ENCODE measurements at regions not wholly inside any gene's neighbourhood (a gene's known extent, or its start where the extent isn't known, plus 50 kb on each side); places are given as distances from the start of the nearest gene placed in this dataset.
A peak's percentile ranks its signal among the peaks of the same experiment; 100 is the strongest.

- TF ChIP-seq CTCF (conservative IDR thresholded peaks at IDR 0.05; ENCODE audit: low read length) (no peak), EZH2phosphoT487 (IDR thresholded peaks at IDR 0.05; ENCODE audit: borderline replicate concordance) (no peak)
- Histone ChIP-seq H3K4me1 (ENCODE audit: insufficient read depth, low read length, poor library complexity, severe bottlenecking) (no peaks in the 10 kb centered on the region), H4K20me1 (ENCODE audit: insufficient read depth, low read length, poor library complexity, severe bottlenecking) (no peaks in the 10 kb centered on the region), H3K4me3 (ENCODE audit: low read length, poor library complexity, severe bottlenecking) (no peak overlapping the region), H3K4me2 (ENCODE audit: low read depth, low read length, poor library complexity, severe bottlenecking) (no peak overlapping the region), H3K9ac (ENCODE audit: low read depth, low read length, poor library complexity, severe bottlenecking) (no peak overlapping the region), H3K9me2 (replicated peaks; ENCODE audit: low read depth, low read length) (no peaks in the 10 kb centered on the region), H3K9me3 (ENCODE audit: insufficient read depth, low read depth, low read length) (no peaks in the 10 kb centered on the region), H3F3A (ENCODE audit: low read depth) (no peaks in the 10 kb centered on the region), H2AFZ (ENCODE audit: low read length) (no peak overlapping the region), H3K36me3 (ENCODE audit: insufficient read depth, low read length) (no peaks in the 10 kb centered on the region), H3K27me3 (ENCODE audit: insufficient read depth, low read length, poor library complexity, severe bottlenecking) (no peaks in the 10 kb centered on the region), H3K79me2 (ENCODE audit: insufficient read depth, low read length) (no peaks in the 10 kb centered on the region)
Observed at GRCh38 chr5:56751572-56752313, 63.6 kb upstream of the MAP3K1 start.

GRCh38 chr5:56749842-56750241 lies 65.5 kb upstream of the MAP3K1 start:
- H3K9me2 ChIP-seq (replicated peaks; ENCODE audit: low read depth, low read length), result no peaks in the 10 kb centered on the region
- no peak overlapping the region for H3K4me3 ChIP-seq (ENCODE audit: low read length, poor library complexity, severe bottlenecking)
- no peaks in the 10 kb centered on the region for H3K79me2 ChIP-seq (ENCODE audit: insufficient read depth, low read length)
- no peak overlapping the region for H2AFZ ChIP-seq (ENCODE audit: low read length)
- H3K4me2 ChIP-seq (ENCODE audit: low read depth, low read length, poor library complexity, severe bottlenecking), result no peak overlapping the region
- no peaks in the 10 kb centered on the region for H3K36me3 ChIP-seq (ENCODE audit: insufficient read depth, low read length)
- H3K9me3 ChIP-seq (ENCODE audit: insufficient read depth, low read depth, low read length), result no peaks in the 10 kb centered on the region
- H3K9ac ChIP-seq (ENCODE audit: low read depth, low read length, poor library complexity, severe bottlenecking), result no peak overlapping the region
- H3K27me3 ChIP-seq (ENCODE audit: insufficient read depth, low read length, poor library complexity, severe bottlenecking), result no peaks in the 10 kb centered on the region
- H3F3A ChIP-seq (ENCODE audit: low read depth), result no peaks in the 10 kb centered on the region
- H4K20me1 ChIP-seq (ENCODE audit: insufficient read depth, low read length, poor library complexity, severe bottlenecking), result no peaks in the 10 kb centered on the region
- H3K4me1 ChIP-seq (ENCODE audit: insufficient read depth, low read length, poor library complexity, severe bottlenecking), result peaks cover 11% of the 10 kb centered on the region
- no peak for TF ChIP-seq EZH2phosphoT487 (IDR thresholded peaks at IDR 0.05; ENCODE audit: borderline replicate concordance)
- TF ChIP-seq CTCF (conservative IDR thresholded peaks at IDR 0.05; ENCODE audit: low read length), result no peak

GRCh38 chr5:56746553-56747339 lies 68.6 kb upstream of the MAP3K1 start:
- no peaks in the 10 kb centered on the region for H3K9me3 ChIP-seq (ENCODE audit: insufficient read depth, low read depth, low read length)
- no peaks in the 10 kb centered on the region for H3F3A ChIP-seq (ENCODE audit: low read depth)
- no peak overlapping the region for H3K4me2 ChIP-seq (ENCODE audit: low read depth, low read length, poor library complexity, severe bottlenecking)
- H4K20me1 ChIP-seq (ENCODE audit: insufficient read depth, low read length, poor library complexity, severe bottlenecking), result no peaks in the 10 kb centered on the region
- H3K4me1 ChIP-seq (ENCODE audit: insufficient read depth, low read length, poor library complexity, severe bottlenecking), result peaks cover 19% of the 10 kb centered on the region
- no peaks in the 10 kb centered on the region for H3K79me2 ChIP-seq (ENCODE audit: insufficient read depth, low read length)
- no peak overlapping the region for H3K9ac ChIP-seq (ENCODE audit: low read depth, low read length, poor library complexity, severe bottlenecking)
- H3K27me3 ChIP-seq (ENCODE audit: insufficient read depth, low read length, poor library complexity, severe bottlenecking), result no peaks in the 10 kb centered on the region
- no peaks in the 10 kb centered on the region for H3K36me3 ChIP-seq (ENCODE audit: insufficient read depth, low read length)
- H2AFZ ChIP-seq (ENCODE audit: low read length), result peak overlapping the region; percentile 38; the same call in 1 of the 2 replicates
- no peak overlapping the region for H3K4me3 ChIP-seq (ENCODE audit: low read length, poor library complexity, severe bottlenecking)
- no peaks in the 10 kb centered on the region for H3K9me2 ChIP-seq (replicated peaks; ENCODE audit: low read depth, low read length)
- TF ChIP-seq CTCF (conservative IDR thresholded peaks at IDR 0.05; ENCODE audit: low read length), result no peak
- TF ChIP-seq EZH2phosphoT487 (IDR thresholded peaks at IDR 0.05; ENCODE audit: borderline replicate concordance), result no peak

All from Loucy (cell line).